Sigmoid colon (tissue), 6 donors: ENCODE measurements at regions not wholly inside any gene's neighbourhood (a gene's known extent, or its start where the extent isn't known, plus 50 kb on each side); places are given as distances from the start of the nearest gene placed in this dataset.

Experiments
- DNase-seq: peaks from one replicate; pipeline ENCODE4 v3.0.0-alpha.2; 2019
- H3K27ac ChIP-seq, 4 donors: fragments of 200-600 bp; sonication (generic); one replicate each; pipeline ENCODE4 v1.5.1; 2016 to 2019; ENCODE audit warnings: mild to moderate bottlenecking in 1 of 4
- H3K27me3 ChIP-seq, 3 donors: fragments of 200-600 bp; sonication (generic); one replicate each; pipeline ENCODE4 v1.5.1; 2019; ENCODE audit warnings: mild to moderate bottlenecking in 1 of 3
- H3K36me3 ChIP-seq, 4 donors: fragments of 200-600 bp; sonication (generic); one replicate each; pipeline ENCODE4 v1.5.1; 2016 to 2019
- H3K4me1 ChIP-seq, 4 donors: fragments of 200-600 bp; sonication (generic); one replicate each; pipeline ENCODE4 v1.5.1; 2017 to 2019
- H3K4me3 ChIP-seq, 4 donors: fragments of 200-600 bp; sonication (generic); one replicate each; pipeline ENCODE4 v1.5.1; 2017 to 2019; ENCODE audit warnings: mild to moderate bottlenecking in 2 of 4, moderate library complexity in 1 of 4
- H3K9me3 ChIP-seq, 4 donors: fragments of 200-600 bp in 3 of 4; sonication (generic) in 3 of 4; one replicate each; pipeline versions ENCODE4 v1.5.1 to v1.6.1; 2013 to 2019
- EP300 ChIP-seq, 4 donors: sonication (generic); formaldehyde crosslinking; IDR thresholded peaks; one replicate each; pipeline ENCODE4 v1.6.1; 2017; ENCODE audit warnings: antibody characterized with exemption in 4 of 4
- POLR2A ChIP-seq, 2 donors: fragments of 450-650 bp; IDR thresholded peaks; one replicate each; pipeline ENCODE4 v1.6.1; 2016; ENCODE audit warnings: antibody characterized with exemption in 2 of 2, mild to moderate bottlenecking in 2 of 2, moderate library complexity in 2 of 2
- POLR2AphosphoS5 ChIP-seq, 4 donors: sonication (generic); formaldehyde crosslinking; IDR thresholded peaks; one replicate each; pipeline ENCODE4 v1.6.1; 2017; ENCODE audit warnings: antibody characterized with exemption in 4 of 4
- WGBS, 2 donors: extraction: QIAGEN DNeasy Blood & Tissue Kit; methylation state at CpG; one replicate each; pipeline ENCODE4 v1.1.7; 2013; 5-methylcytosine and 5-hydroxymethylcytosine counted together
- intact Hi-C: fragments of 100-400 bp; cut with DNase I; formaldehyde crosslinking; loops from one replicate; pipeline ENCODE4 v1.15.1; 2023
- TF ChIP-seq, protein P1 (sequence below), 4 experiments: fragments of 450-650 bp in 3 of 4; fragments of 200-600 bp in 1 of 4; IDR thresholded peaks; one replicate each; pipeline ENCODE4 v1.5.1; 2016 to 2019; ENCODE audit warnings: antibody characterized with exemption in 4 of 4, mild to moderate bottlenecking in 3 of 4, moderate library complexity in 2 of 4
- donor health status: healthy with polysubstance abuse.
- donor health status: healthy.

DNA sequence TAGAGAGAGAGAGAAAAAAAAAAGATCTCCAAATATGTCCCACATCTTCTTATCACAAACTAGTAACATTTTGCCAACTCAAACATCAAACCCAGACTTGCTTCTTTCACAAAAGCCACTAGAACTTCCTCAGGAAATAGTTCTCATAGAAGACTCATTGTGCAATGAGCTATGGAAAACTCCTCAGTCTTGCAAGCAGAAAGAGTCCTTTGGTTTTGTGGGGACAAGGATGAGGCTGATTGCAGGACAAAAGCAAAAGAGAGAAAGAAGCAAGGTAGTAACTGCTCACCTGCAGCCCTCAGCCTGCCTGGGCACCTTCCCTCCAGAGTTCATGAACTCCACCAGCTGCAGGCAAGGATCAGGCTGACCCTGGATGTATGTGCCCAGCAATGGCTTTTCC is 399.0 kb downstream of the IRX1 start:
- no peaks in the 10 kb centered on the region for H3K4me1 ChIP-seq
- no peaks in the 10 kb centered on the region for H3K36me3 ChIP-seq
- H3K9me3 ChIP-seq: peaks cover 0 to 15% (median under 1%) of the 10 kb centered on the region in 4 donors
- no peaks in the 10 kb centered on the region for H3K27me3 ChIP-seq
- no peak overlapping the region for H3K4me3 ChIP-seq
- no peak overlapping the region for H3K27ac ChIP-seq
- intact Hi-C loops: no loop called here
- DNase-seq: no peak
- TF ChIP-seq POLR2AphosphoS5 (IDR thresholded peaks at IDR 0.05) (no peak), EP300 (IDR thresholded peaks at IDR 0.05) (no peak), POLR2A (IDR thresholded peaks at IDR 0.05) (no peak)
- TF ChIP-seq, protein P1, sequence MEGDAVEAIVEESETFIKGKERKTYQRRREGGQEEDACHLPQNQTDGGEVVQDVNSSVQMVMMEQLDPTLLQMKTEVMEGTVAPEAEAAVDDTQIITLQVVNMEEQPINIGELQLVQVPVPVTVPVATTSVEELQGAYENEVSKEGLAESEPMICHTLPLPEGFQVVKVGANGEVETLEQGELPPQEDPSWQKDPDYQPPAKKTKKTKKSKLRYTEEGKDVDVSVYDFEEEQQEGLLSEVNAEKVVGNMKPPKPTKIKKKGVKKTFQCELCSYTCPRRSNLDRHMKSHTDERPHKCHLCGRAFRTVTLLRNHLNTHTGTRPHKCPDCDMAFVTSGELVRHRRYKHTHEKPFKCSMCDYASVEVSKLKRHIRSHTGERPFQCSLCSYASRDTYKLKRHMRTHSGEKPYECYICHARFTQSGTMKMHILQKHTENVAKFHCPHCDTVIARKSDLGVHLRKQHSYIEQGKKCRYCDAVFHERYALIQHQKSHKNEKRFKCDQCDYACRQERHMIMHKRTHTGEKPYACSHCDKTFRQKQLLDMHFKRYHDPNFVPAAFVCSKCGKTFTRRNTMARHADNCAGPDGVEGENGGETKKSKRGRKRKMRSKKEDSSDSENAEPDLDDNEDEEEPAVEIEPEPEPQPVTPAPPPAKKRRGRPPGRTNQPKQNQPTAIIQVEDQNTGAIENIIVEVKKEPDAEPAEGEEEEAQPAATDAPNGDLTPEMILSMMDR (IDR thresholded peaks at IDR 0.05): no peak

DNA sequence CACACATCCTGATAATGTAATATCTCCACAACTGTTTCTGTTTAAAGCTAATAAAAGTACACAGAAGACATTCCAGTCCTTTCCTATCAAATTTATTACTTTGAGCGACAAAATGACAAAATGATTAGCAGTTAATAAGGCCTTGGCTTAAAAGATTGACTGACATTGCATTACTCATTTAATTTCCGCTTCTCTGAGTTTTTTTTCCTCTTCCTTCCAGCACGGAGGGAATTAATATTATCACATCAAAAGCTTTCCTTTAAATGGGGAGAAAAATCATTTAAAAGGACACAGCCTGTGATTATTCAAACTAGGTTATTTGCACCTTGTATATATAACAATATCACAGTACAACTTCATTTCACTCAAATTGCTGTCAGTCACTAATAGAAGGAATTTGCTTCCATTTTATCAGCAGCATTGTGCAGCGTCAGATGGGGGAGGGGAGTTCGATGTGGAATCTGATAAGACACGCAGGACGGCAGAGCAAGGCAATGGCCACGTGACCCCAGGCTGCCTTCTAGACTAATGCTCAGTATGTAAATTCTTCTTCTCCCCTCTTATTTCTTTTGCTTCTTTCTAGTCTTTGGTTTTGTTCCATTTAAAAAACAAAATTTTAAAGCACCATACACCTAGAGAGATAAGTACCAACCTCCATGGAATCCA is 400.5 kb downstream of the IRX1 start:
- intact Hi-C loops: no loop called here

DNA sequence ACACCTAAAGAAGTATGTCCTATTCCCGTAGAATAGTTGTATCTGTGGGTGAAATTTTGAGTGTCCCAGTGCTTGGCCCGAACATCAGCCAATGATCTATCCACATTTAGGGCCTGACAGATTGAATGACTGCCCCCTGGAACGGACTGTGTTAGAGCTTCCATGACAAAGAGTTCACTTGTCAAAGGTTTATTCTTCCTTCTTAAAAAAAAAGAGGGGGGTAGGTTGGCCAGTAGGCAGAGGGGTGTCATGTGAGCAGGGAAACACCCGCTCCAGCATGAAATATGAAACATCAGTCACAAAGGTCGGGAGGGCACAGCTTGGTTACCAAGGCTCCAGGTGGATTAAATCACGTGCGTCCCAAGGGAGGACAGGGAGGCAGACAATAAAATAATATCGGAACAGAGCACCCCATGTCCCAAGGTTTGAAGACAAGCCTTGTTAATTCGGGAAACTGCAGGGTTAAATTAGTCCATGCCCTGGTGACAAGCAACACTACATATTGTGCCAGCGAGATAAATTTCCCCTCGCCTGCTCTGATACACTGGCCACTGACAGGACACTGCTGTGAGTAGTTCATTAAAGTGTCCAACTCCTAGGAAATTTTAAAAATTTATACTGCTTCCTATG is 401.2 kb downstream of the IRX1 start:
- Histone ChIP-seq H3K9me3 (peaks cover 0 to 10% (median under 1%) of the 10 kb centered on the region in 4 donors), H3K27ac (no peak overlapping the region), H3K4me1 (no peaks in the 10 kb centered on the region), H3K27me3 (peaks cover 0 to 6% (median 0%) of the 10 kb centered on the region in 3 donors), H3K36me3 (no peaks in the 10 kb centered on the region), H3K4me3 (no peak overlapping the region)
- DNase-seq: no peak
- intact Hi-C loops: no loop called here
- WGBS, 2 donors: 75 to 81% methylated on average over 11 of the region's 11 CpGs
- no peak for TF ChIP-seq POLR2AphosphoS5 (IDR thresholded peaks at IDR 0.05)
- no peak for TF ChIP-seq POLR2A (IDR thresholded peaks at IDR 0.05)
- TF ChIP-seq, protein P1 (IDR thresholded peaks at IDR 0.05): no peak
- TF ChIP-seq EP300 (IDR thresholded peaks at IDR 0.05): no peak

More for the DNA sequence above, 400.5 kb downstream of the IRX1 start:
- Histone ChIP-seq H3K27me3 (peaks cover 0 to 3% (median 0%) of the 10 kb centered on the region in 3 donors), H3K9me3 (peaks cover 0 to 15% (median under 1%) of the 10 kb centered on the region in 4 donors), H3K36me3 (no peaks in the 10 kb centered on the region), H3K4me3 (no peak overlapping the region), H3K27ac (no peak overlapping the region), H3K4me1 (no peaks in the 10 kb centered on the region)
- 52 to 56% methylated on average over 8 of the region's 8 CpGs for WGBS, 2 donors
- DNase-seq: no peak
- TF ChIP-seq, protein P1 (IDR thresholded peaks at IDR 0.05): no peak
- TF ChIP-seq POLR2A (IDR thresholded peaks at IDR 0.05): no peak
- no peak for TF ChIP-seq EP300 (IDR thresholded peaks at IDR 0.05)
- no peak for TF ChIP-seq POLR2AphosphoS5 (IDR thresholded peaks at IDR 0.05)

DNA sequence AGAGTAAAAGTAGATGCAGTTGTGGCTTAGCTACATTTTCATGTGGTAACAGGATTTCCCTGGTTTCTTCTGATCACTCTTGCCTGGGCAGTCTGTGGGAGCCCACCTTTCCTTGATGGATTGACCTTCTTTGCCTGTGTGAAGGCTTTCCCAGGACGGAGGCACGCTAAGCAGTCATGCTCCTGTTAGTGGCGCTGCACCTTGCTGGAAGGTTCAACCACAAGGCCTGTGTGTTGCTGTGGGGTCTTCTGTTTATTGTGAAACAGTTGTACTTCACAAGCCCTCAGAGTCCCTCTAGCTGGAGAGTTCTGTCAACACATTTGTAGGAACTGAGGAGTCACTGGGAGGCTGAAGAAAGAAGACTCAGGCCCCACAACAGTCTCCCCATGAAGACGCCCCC is 402.0 kb downstream of the IRX1 start:
- Histone ChIP-seq H3K4me1 (no peaks in the 10 kb centered on the region), H3K9me3 (peaks cover 0 to 4% (median 0%) of the 10 kb centered on the region in 4 donors), H3K36me3 (no peaks in the 10 kb centered on the region), H3K27me3 (peaks cover 0 to 6% (median 0%) of the 10 kb centered on the region in 3 donors), H3K4me3 (no peak overlapping the region), H3K27ac (no peak overlapping the region)
- intact Hi-C loops: no loop called here
- TF ChIP-seq EP300 (IDR thresholded peaks at IDR 0.05) (no peak), POLR2AphosphoS5 (IDR thresholded peaks at IDR 0.05) (no peak), POLR2A (IDR thresholded peaks at IDR 0.05) (no peak)
- TF ChIP-seq, protein P1 (IDR thresholded peaks at IDR 0.05): no peak
- WGBS, 2 donors: 94% methylated on average over 4 of the region's 4 CpGs
- DNase-seq: no peak
